ENCODE measurements at regions not wholly inside any gene's neighbourhood (a gene's known extent, or its start where the extent isn't known, plus 50 kb on each side); places are given as distances from the start of the nearest gene placed in this dataset.

DNA sequence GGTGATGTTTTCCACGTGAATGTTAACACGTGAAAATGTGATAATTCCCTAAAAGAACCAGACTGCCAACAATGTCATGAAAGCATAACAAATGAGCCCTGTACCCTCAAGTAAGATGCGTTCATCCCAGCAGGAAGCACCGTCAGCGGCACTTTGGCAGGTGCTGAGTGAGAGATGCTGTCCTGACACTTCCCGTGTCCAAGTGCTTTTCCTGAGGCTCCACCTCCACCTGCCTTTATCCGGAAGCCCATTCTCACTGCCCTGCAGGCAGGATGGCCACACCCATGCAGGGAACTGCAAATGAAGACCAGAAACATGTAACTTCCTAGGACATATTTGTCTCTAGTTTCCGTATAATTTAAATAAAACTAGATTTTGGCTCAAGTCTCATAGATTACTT lies 238.0 kb upstream of the IRX2 start:
- DNase-seq (ENCODE audit: low read depth), result no peak
- TF ChIP-seq, protein P1, sequence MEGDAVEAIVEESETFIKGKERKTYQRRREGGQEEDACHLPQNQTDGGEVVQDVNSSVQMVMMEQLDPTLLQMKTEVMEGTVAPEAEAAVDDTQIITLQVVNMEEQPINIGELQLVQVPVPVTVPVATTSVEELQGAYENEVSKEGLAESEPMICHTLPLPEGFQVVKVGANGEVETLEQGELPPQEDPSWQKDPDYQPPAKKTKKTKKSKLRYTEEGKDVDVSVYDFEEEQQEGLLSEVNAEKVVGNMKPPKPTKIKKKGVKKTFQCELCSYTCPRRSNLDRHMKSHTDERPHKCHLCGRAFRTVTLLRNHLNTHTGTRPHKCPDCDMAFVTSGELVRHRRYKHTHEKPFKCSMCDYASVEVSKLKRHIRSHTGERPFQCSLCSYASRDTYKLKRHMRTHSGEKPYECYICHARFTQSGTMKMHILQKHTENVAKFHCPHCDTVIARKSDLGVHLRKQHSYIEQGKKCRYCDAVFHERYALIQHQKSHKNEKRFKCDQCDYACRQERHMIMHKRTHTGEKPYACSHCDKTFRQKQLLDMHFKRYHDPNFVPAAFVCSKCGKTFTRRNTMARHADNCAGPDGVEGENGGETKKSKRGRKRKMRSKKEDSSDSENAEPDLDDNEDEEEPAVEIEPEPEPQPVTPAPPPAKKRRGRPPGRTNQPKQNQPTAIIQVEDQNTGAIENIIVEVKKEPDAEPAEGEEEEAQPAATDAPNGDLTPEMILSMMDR (IDR thresholded peaks at IDR 0.05; ENCODE audit: control insufficient read depth, extremely low read depth, insufficient read depth), result no peak
- no peak overlapping the region for H3K4me3 ChIP-seq (ENCODE audit: low read depth, low read length)

- no peak for DNase-seq (ENCODE audit: low read depth)
- no peak overlapping the region for H3K4me3 ChIP-seq (ENCODE audit: low read depth, low read length)
- TF ChIP-seq, protein P1 (IDR thresholded peaks at IDR 0.05; ENCODE audit: control insufficient read depth, extremely low read depth, insufficient read depth), result no peak
These were observed 234.8 kb upstream of the IRX2 start for GRCh38 chr5:2986301-2986700.

DNA sequence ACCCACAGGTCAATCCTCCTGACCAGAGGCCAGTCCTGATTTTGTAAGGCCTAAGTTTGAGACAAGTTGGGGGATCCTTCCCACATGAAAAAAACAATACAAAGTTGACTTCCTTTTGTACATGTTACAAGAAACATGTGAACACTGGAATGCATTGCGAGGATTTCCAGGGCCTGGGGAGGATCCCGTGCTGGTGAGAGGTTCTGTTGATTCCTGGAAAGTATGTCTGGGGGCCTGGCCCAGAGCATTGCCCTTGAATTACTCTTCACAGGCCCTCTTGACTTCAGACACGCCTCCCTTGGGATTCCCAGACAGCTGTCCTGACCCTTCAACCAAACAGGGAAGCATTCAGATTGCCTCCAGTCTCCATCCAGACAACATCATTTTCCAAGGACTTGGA lies 234.2 kb upstream of the IRX2 start:
- TF ChIP-seq, protein P1 (IDR thresholded peaks at IDR 0.05; ENCODE audit: control insufficient read depth, extremely low read depth, insufficient read depth), result no peak
- DNase-seq (ENCODE audit: low read depth), result no peak
- H3K4me3 ChIP-seq (ENCODE audit: low read depth, low read length), result no peak overlapping the region

GRCh38 chr5:2983583-2984300 lies 232.3 kb upstream of the IRX2 start:
- no peak for DNase-seq (ENCODE audit: low read depth)
- no peak overlapping the region for H3K4me3 ChIP-seq (ENCODE audit: low read depth, low read length)
- TF ChIP-seq, protein P1 (IDR thresholded peaks at IDR 0.05; ENCODE audit: control insufficient read depth, extremely low read depth, insufficient read depth), result peak; percentile 24; the same call in 1 of the 2 replicates

DNA sequence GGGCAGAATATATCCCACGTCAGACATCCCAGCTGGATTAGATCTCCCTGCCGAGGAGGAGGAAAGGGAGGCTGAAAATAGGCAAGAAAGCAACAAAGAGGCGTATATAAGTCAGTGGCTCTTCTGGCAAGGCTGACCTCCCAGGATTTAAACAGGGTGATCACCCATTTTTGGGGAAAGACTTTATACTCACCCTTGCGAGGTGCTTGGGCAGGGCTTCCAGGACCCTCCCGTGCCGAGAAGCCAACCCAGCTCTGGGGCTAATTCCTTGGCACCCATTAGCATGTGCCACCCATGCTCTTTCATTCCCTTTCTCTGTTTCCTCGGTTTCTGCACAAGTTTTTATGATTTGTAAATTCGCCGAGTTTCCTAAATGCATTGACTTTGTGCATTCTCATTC lies 230.2 kb upstream of the IRX2 start:
- H3K4me3 ChIP-seq (ENCODE audit: low read depth, low read length), result no peak overlapping the region
- TF ChIP-seq, protein P1 (IDR thresholded peaks at IDR 0.05; ENCODE audit: control insufficient read depth, extremely low read depth, insufficient read depth), result no peak
- DNase-seq (ENCODE audit: low read depth), result no peak

- TF ChIP-seq, protein P1 (IDR thresholded peaks at IDR 0.05; ENCODE audit: control insufficient read depth, extremely low read depth, insufficient read depth), result no peak
- no peak overlapping the region for H3K4me3 ChIP-seq (ENCODE audit: low read depth, low read length)
- no peak for DNase-seq (ENCODE audit: low read depth)
These were observed 229.6 kb upstream of the IRX2 start for GRCh38 chr5:2981035-2981434.

- no peak overlapping the region for H3K4me3 ChIP-seq (ENCODE audit: low read depth, low read length)
- TF ChIP-seq, protein P1 (IDR thresholded peaks at IDR 0.05; ENCODE audit: control insufficient read depth, extremely low read depth, insufficient read depth), result no peak
- no peak for DNase-seq (ENCODE audit: low read depth)
These were observed 208.8 kb upstream of the IRX2 start for GRCh38 chr5:2960294-2960693.

Data from LNCaP clone FGC (cell line).